Neural cell (in vitro differentiated cells): ENCODE measurements at regions not wholly inside any gene's neighbourhood (a gene's known extent, or its start where the extent isn't known, plus 50 kb on each side); places are given as distances from the start of the nearest gene placed in this dataset.

Experiments used
- H2AFZ ChIP-seq: fragments of 200-600, 300-800 bp; sonication (generic), shearing (Covaris generic); 2 replicates; pipeline ENCODE4 v1.6.0; 2014; ENCODE audit warnings: low read depth, mild to moderate bottlenecking, antibody characterized with exemption, low read length, moderate library complexity
- H3F3A ChIP-seq: fragments of 200-600 bp; shearing (Covaris generic); 2 replicates; pipeline ENCODE4 v1.6.1; 2016; ENCODE audit warnings: mild to moderate bottlenecking, moderate library complexity, mixed read lengths, antibody characterized with exemption, low read length; ENCODE audit not compliant: insufficient read depth, poor library complexity, severe bottlenecking
- H3K27ac ChIP-seq: fragments of 200-600, 300-800 bp; sonication (generic), shearing (Covaris generic); 2 replicates; pipeline ENCODE4 v1.5.1; 2014; ENCODE audit warnings: mild to moderate bottlenecking, low read length, moderate library complexity
- H3K27me3 ChIP-seq: fragments of 300-800, 200-600 bp; sonication (generic), shearing (Covaris generic); 2 replicates; pipeline ENCODE4 v1.6.0; 2014; ENCODE audit warnings: mild to moderate bottlenecking, low read depth, low read length, moderate library complexity; ENCODE audit not compliant: insufficient read depth
- H3K36me3 ChIP-seq: fragments of 300-800, 200-600 bp; sonication (generic), shearing (Covaris generic); 2 replicates; pipeline ENCODE4 v1.5.1; 2014; ENCODE audit warnings: mild to moderate bottlenecking, antibody characterized with exemption, low read length, moderate library complexity; ENCODE audit not compliant: insufficient read depth
- H3K4me2 ChIP-seq: fragments of 300-800, 200-600 bp; sonication (generic), shearing (Covaris generic); 2 replicates; pipeline ENCODE4 v1.6.0; 2014; ENCODE audit warnings: mild to moderate bottlenecking, low read length
- H3K4me3 ChIP-seq: fragments of 300-800, 200-600 bp; sonication (generic), shearing (Covaris generic); 2 replicates; pipeline ENCODE4 v1.5.1; 2014; ENCODE audit warnings: mild to moderate bottlenecking, low read length, moderate library complexity
- H3K79me2 ChIP-seq: fragments of 200-600 bp; shearing (Covaris generic); replicated peaks from 2 replicates; pipeline ENCODE4 v1.6.0; 2014; ENCODE audit warnings: mild to moderate bottlenecking, low read length, moderate library complexity; ENCODE audit not compliant: insufficient read depth
- H3K9ac ChIP-seq: fragments of 300-800, 200-600 bp; sonication (generic), shearing (Covaris generic); 2 replicates; pipeline ENCODE4 v1.6.1; 2016; ENCODE audit warnings: mild to moderate bottlenecking, low read length, mixed read lengths
- H3K9me2 ChIP-seq: fragments of 200-600 bp; shearing (Covaris generic); 2 replicates; pipeline ENCODE4 v1.6.1; 2016; ENCODE audit warnings: mild to moderate bottlenecking, low read length, mixed read lengths; ENCODE audit not compliant: insufficient read depth
- H3K9me3 ChIP-seq: fragments of 200-600, 300-800 bp; sonication (generic), shearing (Covaris generic); 2 replicates; pipeline ENCODE4 v1.6.1; 2016; ENCODE audit warnings: mild to moderate bottlenecking, mixed run types, low read length, moderate library complexity, mixed read lengths
- H4K20me1 ChIP-seq: fragments of 200-600 bp; shearing (Covaris generic); 2 replicates; pipeline ENCODE4 v1.6.1; 2016; ENCODE audit warnings: mild to moderate bottlenecking, mixed run types; ENCODE audit not compliant: insufficient read depth
- EP300 ChIP-seq: fragments of 450-650 bp; conservative IDR thresholded peaks from 2 replicates; pipeline ENCODE4 v1.6.1; 2014; ENCODE audit warnings: antibody characterized with exemption, mild to moderate bottlenecking, moderate library complexity; ENCODE audit not compliant: poor library complexity, severe bottlenecking
- EZH2 ChIP-seq: fragments of 200-600, 300-800 bp; shearing (Covaris generic), sonication (generic); IDR thresholded peaks from 2 replicates; pipeline ENCODE4 v1.6.1; 2014; ENCODE audit warnings: antibody characterized with exemption, low read length, borderline replicate concordance, mild to moderate bottlenecking; ENCODE audit not compliant: insufficient read depth, poor library complexity, severe bottlenecking
- MXI1 ChIP-seq: fragments of 450-650 bp; conservative IDR thresholded peaks from 2 replicates; pipeline ENCODE4 v1.6.1; 2014; ENCODE audit warnings: antibody characterized with exemption, mild to moderate bottlenecking; ENCODE audit not compliant: poor library complexity, severe bottlenecking
- POLR2AphosphoS5 ChIP-seq: IDR thresholded peaks from 2 replicates; pipeline ENCODE4 v1.6.1; 2012
- RAD21 ChIP-seq: fragments of 450-650 bp; conservative IDR thresholded peaks from 2 replicates; pipeline ENCODE4 v1.6.1; 2014; ENCODE audit warnings: antibody characterized with exemption, mild to moderate bottlenecking, moderate library complexity
- SMC3 ChIP-seq: fragments of 450-650 bp; conservative IDR thresholded peaks from 2 replicates; pipeline ENCODE4 v1.6.1; 2014; ENCODE audit warnings: antibody characterized with exemption, mild to moderate bottlenecking, moderate library complexity; ENCODE audit not compliant: poor library complexity
- TAF1 ChIP-seq: IDR thresholded peaks from 2 replicates; pipeline ENCODE4 v1.6.1; 2012; ENCODE audit warnings: low read depth
- TF ChIP-seq, protein P1 (sequence below): IDR thresholded peaks from 2 replicates; pipeline ENCODE4 v1.6.1; 2012; ENCODE audit warnings: borderline replicate concordance
- TF ChIP-seq, protein P2 (sequence below): fragments of 450-650 bp; IDR thresholded peaks from 2 replicates; pipeline ENCODE4 v1.5.1; 2014; ENCODE audit warnings: antibody characterized with exemption, mild to moderate bottlenecking, moderate library complexity; ENCODE audit not compliant: poor library complexity, severe bottlenecking

DNA sequence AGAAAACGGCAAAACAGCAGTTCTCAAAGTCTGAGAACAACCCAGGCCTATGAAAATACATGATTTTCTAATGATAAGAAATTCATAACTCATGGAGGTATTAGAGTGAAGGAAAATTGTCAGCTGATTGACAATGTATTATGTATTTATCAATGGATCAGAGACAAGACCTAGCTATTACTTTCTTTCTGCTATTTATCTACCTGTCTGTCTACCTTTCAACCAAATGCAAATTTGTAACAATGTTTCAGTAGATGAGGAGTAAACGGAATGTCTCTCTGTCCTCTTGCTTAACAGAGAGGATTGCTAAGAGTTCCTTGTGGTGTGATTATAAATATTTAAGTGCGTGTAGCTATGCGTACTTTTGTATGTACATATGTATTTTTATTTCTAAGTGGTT is 568.7 kb upstream of the RGS18 start:
- H3K4me2 ChIP-seq, result no peak overlapping the region
- TF ChIP-seq SMC3, result no peak
- TF ChIP-seq EP300, result peak; percentile 88
- TF ChIP-seq POLR2AphosphoS5, result peak; percentile 53
- H3K9me2 ChIP-seq, result no peaks in the 10 kb centered on the region
- no peaks in the 10 kb centered on the region for H3K9me3 ChIP-seq
- H3K9ac ChIP-seq, result no peak overlapping the region
- H4K20me1 ChIP-seq, result no peaks in the 10 kb centered on the region
- H3K27me3 ChIP-seq, result no peaks in the 10 kb centered on the region
- H3K79me2 ChIP-seq, result no peaks in the 10 kb centered on the region
- H3K27ac ChIP-seq, result no peak overlapping the region
- no peaks in the 10 kb centered on the region for H3K36me3 ChIP-seq
- H2AFZ ChIP-seq, result no peak overlapping the region
- H3K4me3 ChIP-seq, result no peak overlapping the region
- no peaks in the 10 kb centered on the region for H3F3A ChIP-seq

DNA sequence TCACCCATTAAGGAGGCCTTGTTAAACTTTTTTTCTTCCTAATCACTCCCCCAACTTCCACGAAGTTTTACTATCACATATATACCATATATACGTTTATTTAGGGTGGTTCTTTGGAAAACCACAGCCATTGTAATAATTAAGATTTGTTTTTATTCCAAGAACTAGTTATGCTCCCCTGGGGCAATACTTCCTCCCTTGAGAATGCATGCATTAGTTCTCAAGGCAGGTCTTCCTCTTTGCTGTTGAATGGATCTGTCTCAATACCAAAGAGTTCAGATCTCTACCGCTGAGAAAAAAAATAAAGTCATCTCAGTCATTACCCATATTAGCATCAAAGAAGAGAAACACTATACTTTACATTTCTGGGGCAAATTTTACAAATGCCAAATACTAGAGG is 567.7 kb upstream of the RGS18 start:
- Histone ChIP-seq H3K79me2 (no peaks in the 10 kb centered on the region), H3F3A (no peaks in the 10 kb centered on the region), H3K36me3 (no peaks in the 10 kb centered on the region), H4K20me1 (no peaks in the 10 kb centered on the region), H3K4me3 (no peak overlapping the region), H3K4me2 (no peak overlapping the region), H3K9me3 (no peaks in the 10 kb centered on the region), H2AFZ (no peak overlapping the region), H3K9me2 (no peaks in the 10 kb centered on the region), H3K9ac (no peak overlapping the region), H3K27me3 (no peaks in the 10 kb centered on the region), H3K27ac (no peak overlapping the region)
- TF ChIP-seq EZH2 (no peak), POLR2AphosphoS5 (no peak), TAF1 (no peak), EP300 (no peak), MXI1 (no peak), SMC3 (no peak), RAD21 (no peak)
- TF ChIP-seq, protein P1, sequence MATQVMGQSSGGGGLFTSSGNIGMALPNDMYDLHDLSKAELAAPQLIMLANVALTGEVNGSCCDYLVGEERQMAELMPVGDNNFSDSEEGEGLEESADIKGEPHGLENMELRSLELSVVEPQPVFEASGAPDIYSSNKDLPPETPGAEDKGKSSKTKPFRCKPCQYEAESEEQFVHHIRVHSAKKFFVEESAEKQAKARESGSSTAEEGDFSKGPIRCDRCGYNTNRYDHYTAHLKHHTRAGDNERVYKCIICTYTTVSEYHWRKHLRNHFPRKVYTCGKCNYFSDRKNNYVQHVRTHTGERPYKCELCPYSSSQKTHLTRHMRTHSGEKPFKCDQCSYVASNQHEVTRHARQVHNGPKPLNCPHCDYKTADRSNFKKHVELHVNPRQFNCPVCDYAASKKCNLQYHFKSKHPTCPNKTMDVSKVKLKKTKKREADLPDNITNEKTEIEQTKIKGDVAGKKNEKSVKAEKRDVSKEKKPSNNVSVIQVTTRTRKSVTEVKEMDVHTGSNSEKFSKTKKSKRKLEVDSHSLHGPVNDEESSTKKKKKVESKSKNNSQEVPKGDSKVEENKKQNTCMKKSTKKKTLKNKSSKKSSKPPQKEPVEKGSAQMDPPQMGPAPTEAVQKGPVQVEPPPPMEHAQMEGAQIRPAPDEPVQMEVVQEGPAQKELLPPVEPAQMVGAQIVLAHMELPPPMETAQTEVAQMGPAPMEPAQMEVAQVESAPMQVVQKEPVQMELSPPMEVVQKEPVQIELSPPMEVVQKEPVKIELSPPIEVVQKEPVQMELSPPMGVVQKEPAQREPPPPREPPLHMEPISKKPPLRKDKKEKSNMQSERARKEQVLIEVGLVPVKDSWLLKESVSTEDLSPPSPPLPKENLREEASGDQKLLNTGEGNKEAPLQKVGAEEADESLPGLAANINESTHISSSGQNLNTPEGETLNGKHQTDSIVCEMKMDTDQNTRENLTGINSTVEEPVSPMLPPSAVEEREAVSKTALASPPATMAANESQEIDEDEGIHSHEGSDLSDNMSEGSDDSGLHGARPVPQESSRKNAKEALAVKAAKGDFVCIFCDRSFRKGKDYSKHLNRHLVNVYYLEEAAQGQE, result no peak
- TF ChIP-seq, protein P2, sequence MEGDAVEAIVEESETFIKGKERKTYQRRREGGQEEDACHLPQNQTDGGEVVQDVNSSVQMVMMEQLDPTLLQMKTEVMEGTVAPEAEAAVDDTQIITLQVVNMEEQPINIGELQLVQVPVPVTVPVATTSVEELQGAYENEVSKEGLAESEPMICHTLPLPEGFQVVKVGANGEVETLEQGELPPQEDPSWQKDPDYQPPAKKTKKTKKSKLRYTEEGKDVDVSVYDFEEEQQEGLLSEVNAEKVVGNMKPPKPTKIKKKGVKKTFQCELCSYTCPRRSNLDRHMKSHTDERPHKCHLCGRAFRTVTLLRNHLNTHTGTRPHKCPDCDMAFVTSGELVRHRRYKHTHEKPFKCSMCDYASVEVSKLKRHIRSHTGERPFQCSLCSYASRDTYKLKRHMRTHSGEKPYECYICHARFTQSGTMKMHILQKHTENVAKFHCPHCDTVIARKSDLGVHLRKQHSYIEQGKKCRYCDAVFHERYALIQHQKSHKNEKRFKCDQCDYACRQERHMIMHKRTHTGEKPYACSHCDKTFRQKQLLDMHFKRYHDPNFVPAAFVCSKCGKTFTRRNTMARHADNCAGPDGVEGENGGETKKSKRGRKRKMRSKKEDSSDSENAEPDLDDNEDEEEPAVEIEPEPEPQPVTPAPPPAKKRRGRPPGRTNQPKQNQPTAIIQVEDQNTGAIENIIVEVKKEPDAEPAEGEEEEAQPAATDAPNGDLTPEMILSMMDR, result no peak

DNA sequence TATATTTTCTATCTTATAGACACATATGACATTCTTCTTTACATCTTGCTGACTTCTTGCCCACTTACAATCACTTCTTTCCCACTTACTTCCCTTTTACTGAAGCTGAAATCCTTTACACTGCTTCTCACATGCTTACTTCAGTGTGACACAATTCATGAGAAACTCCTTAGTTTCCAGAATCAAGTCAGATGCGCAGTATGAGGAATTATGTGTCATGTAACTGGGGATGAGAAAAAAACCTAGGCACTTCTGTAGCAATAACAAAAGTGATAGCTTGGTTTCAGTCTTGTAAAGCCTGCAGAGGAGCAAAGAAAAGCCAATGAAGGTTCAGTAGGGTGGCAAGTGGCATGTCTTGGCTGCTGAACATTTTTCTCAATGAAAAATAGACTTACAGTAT is 566.2 kb upstream of the RGS18 start:
- H3K79me2 ChIP-seq, result no peaks in the 10 kb centered on the region
- no peaks in the 10 kb centered on the region for H3F3A ChIP-seq
- no peak overlapping the region for H2AFZ ChIP-seq
- no peaks in the 10 kb centered on the region for H4K20me1 ChIP-seq
- H3K27ac ChIP-seq, result no peak overlapping the region
- TF ChIP-seq POLR2AphosphoS5 (no peak), RAD21 (no peak), EP300 (no peak), TAF1 (no peak), SMC3 (no peak), MXI1 (no peak), EZH2 (no peak)
- TF ChIP-seq, protein P2, result no peak
- TF ChIP-seq, protein P1, result no peak
- no peaks in the 10 kb centered on the region for H3K9me3 ChIP-seq
- no peak overlapping the region for H3K4me2 ChIP-seq
- H3K9ac ChIP-seq, result no peak overlapping the region
- no peak overlapping the region for H3K4me3 ChIP-seq
- no peaks in the 10 kb centered on the region for H3K36me3 ChIP-seq
- no peaks in the 10 kb centered on the region for H3K27me3 ChIP-seq
- no peaks in the 10 kb centered on the region for H3K9me2 ChIP-seq
